Mucosa of gallbladder (tissue), 1 donor: ENCODE measurements at regions not wholly inside any gene's neighbourhood (a gene's known extent, or its start where the extent isn't known, plus 50 kb on each side); places are given as distances from the start of the nearest gene placed in this dataset.

Experiments used
- DNase-seq: peaks from one replicate; pipeline ENCODE4 v3.0.0-alpha.2; 2020; ENCODE audit warnings: low spot score
- donor health status: DM: no; HTN: no; CAD: no.

GRCh38 chr12:114904254-114905003, 220.5 kb upstream of the TBX3 start:
- DNase-seq = no peak

- no peak for DNase-seq
Observed at GRCh38 chr12:114903083-114903691, 219.2 kb upstream of the TBX3 start.

- no peak for DNase-seq
Observed at GRCh38 chr12:114902665-114903064, 218.7 kb upstream of the TBX3 start.

- no peak for DNase-seq
Observed at GRCh38 chr12:114901316-114901715, 217.3 kb upstream of the TBX3 start.

GRCh38 chr12:114898159-114898558, 214.2 kb upstream of the TBX3 start:
- no peak for DNase-seq

GRCh38 chr12:114895827-114896226, 211.9 kb upstream of the TBX3 start:
- no peak for DNase-seq

GRCh38 chr12:114895081-114895480, 211.1 kb upstream of the TBX3 start:
- DNase-seq = no peak

- DNase-seq = no peak
Observed at GRCh38 chr12:114894076-114894475, 210.1 kb upstream of the TBX3 start.

- no peak for DNase-seq
Observed at GRCh38 chr12:114888928-114889584, 205.1 kb upstream of the TBX3 start.

GRCh38 chr12:114888448-114888847, 204.5 kb upstream of the TBX3 start:
- no peak for DNase-seq

- no peak for DNase-seq
Observed at GRCh38 chr12:114885501-114885900, 201.5 kb upstream of the TBX3 start.

GRCh38 chr12:114884575-114884974, 200.6 kb upstream of the TBX3 start:
- DNase-seq = no peak

GRCh38 chr12:114882083-114882482, 198.1 kb upstream of the TBX3 start:
- DNase-seq = no peak

GRCh38 chr12:114879354-114879753, 195.4 kb upstream of the TBX3 start:
- no peak for DNase-seq

GRCh38 chr12:114878781-114879180, 194.8 kb upstream of the TBX3 start:
- no peak for DNase-seq

GRCh38 chr12:114876968-114877680, 193.1 kb upstream of the TBX3 start:
- DNase-seq = no peak

GRCh38 chr12:114875313-114875712, 191.3 kb upstream of the TBX3 start:
- no peak for DNase-seq

GRCh38 chr12:114873656-114874055, 189.7 kb upstream of the TBX3 start:
- no peak for DNase-seq

- DNase-seq = no peak
Observed at GRCh38 chr12:114868995-114869834, 185.2 kb upstream of the TBX3 start.

GRCh38 chr12:114866331-114866730, 182.4 kb upstream of the TBX3 start:
- no peak for DNase-seq

- DNase-seq = no peak
Observed at GRCh38 chr12:114864837-114865551, 181.0 kb upstream of the TBX3 start.
